ENCODE measurements at regions not wholly inside any gene's neighbourhood (a gene's known extent, or its start where the extent isn't known, plus 50 kb on each side); places are given as distances from the start of the nearest gene placed in this dataset.
"Not testable (repeated sequence)": the region's sequence is repeated elsewhere in the genome, so short reads cannot be mapped to it uniquely, and the experiment has no call there.

GRCh38 chr1:60942896-60943638 is 139.3 kb upstream of the NFIA start:
- Histone ChIP-seq H3K9ac (ENCODE audit: insufficient read depth, low read length, poor library complexity, severe bottlenecking) (no peak overlapping the region), H2AFZ (ENCODE audit: insufficient read depth, low read depth, low read length, poor library complexity, severe bottlenecking) (peak overlapping the region; percentile 23), H3K36me3 (replicated peaks in 1 of 2; ENCODE audit: control insufficient read depth in 1 of 2, insufficient read depth in 2 of 2, low read length in 2 of 2) (no peaks in the 10 kb centered on the region), H3K4me2 (replicated peaks; ENCODE audit: extremely low read depth, low read length, poor library complexity, severe bottlenecking) (peak overlapping the region; percentile 30), H3K27me3 (ENCODE audit: control insufficient read depth in 2 of 2, insufficient read depth in 2 of 2, low read length in 2 of 2) (no peaks in the 10 kb centered on the region), H4K20me1 (ENCODE audit: insufficient read depth, low read length) (no peaks in the 10 kb centered on the region), H3K4me3 (replicated peaks in 1 of 3; ENCODE audit: low read depth in 2 of 3, low read length in 3 of 3) (no peak overlapping the region), H3K79me2 (ENCODE audit: insufficient read depth, low read length) (no peaks in the 10 kb centered on the region), H3K4me1 (ENCODE audit: control insufficient read depth in 1 of 2, insufficient read depth in 2 of 2, low read length in 2 of 2) (peaks cover 5 to 11% of the 10 kb centered on the region in 2 donors), H3K9me3 (replicated peaks in 1 of 2; ENCODE audit: control insufficient read depth in 1 of 2, insufficient read depth in 1 of 2, low read length in 2 of 2) (no peaks in the 10 kb centered on the region), H3K27ac (ENCODE audit: low read depth in 1 of 2, low read length in 2 of 2) (peak overlapping the region in 1 of 2 donors; percentile 43)
- DNase-seq, result peak; percentile 47 to 52 (median 51)
- 63% methylated on average over 4 of the region's 8 CpGs for WGBS (ENCODE audit: insufficient coverage)
- peaks cover 0 to 1% (median under 1%) of the 10 kb centered on the region in 3 donors for H3K27me3 Mint-ChIP-seq (ENCODE audit: low read depth in 3 of 3)
- peak overlapping the region in 1 of 2 donors; percentile 65 for H3K4me3 Mint-ChIP-seq
- peak overlapping the region in 3 of 7 donors; percentile 1 to 70 (median 41) for H3K27ac Mint-ChIP-seq
- H3K36me3 Mint-ChIP-seq, result no peaks in the 10 kb centered on the region
- no peaks in the 10 kb centered on the region for H3K9me3 Mint-ChIP-seq
- intact Hi-C loops (cut with micrococcal nuclease), result no loop called here
- H3K4me1 Mint-ChIP-seq, result peaks cover 12% of the 10 kb centered on the region
- TF ChIP-seq CTCF (IDR thresholded peaks at IDR 0.05), result no peak

GRCh38 chr1:60942291-60942690 is 140.1 kb upstream of the NFIA start:
- Mint-ChIP-seq H3K9me3 (no peaks in the 10 kb centered on the region), H3K4me1 (peaks cover 12% of the 10 kb centered on the region), H3K36me3 (no peaks in the 10 kb centered on the region), H3K4me3 (no peak overlapping the region), H3K27me3 (ENCODE audit: low read depth in 3 of 3) (peaks cover 0 to 2% (median 0%) of the 10 kb centered on the region in 3 donors), H3K27ac (no peak overlapping the region)
- Histone ChIP-seq H3K4me2 (replicated peaks; ENCODE audit: extremely low read depth, low read length, poor library complexity, severe bottlenecking) (no peak overlapping the region), H3K36me3 (replicated peaks in 1 of 2; ENCODE audit: control insufficient read depth in 1 of 2, insufficient read depth in 2 of 2, low read length in 2 of 2) (no peaks in the 10 kb centered on the region), H2AFZ (ENCODE audit: insufficient read depth, low read depth, low read length, poor library complexity, severe bottlenecking) (no peak overlapping the region), H3K79me2 (ENCODE audit: insufficient read depth, low read length) (no peaks in the 10 kb centered on the region), H3K27ac (ENCODE audit: low read depth in 1 of 2, low read length in 2 of 2) (no peak overlapping the region), H3K4me3 (replicated peaks in 1 of 3; ENCODE audit: low read depth in 2 of 3, low read length in 3 of 3) (no peak overlapping the region), H3K9me3 (replicated peaks in 1 of 2; ENCODE audit: control insufficient read depth in 1 of 2, insufficient read depth in 1 of 2, low read length in 2 of 2) (no peaks in the 10 kb centered on the region), H3K27me3 (ENCODE audit: control insufficient read depth in 2 of 2, insufficient read depth in 2 of 2, low read length in 2 of 2) (no peaks in the 10 kb centered on the region), H4K20me1 (ENCODE audit: insufficient read depth, low read length) (no peaks in the 10 kb centered on the region), H3K9ac (ENCODE audit: insufficient read depth, low read length, poor library complexity, severe bottlenecking) (no peak overlapping the region), H3K4me1 (ENCODE audit: control insufficient read depth in 1 of 2, insufficient read depth in 2 of 2, low read length in 2 of 2) (peaks cover 5 to 11% of the 10 kb centered on the region in 2 donors)
- intact Hi-C loops (cut with micrococcal nuclease), result no loop called here
- no peak for TF ChIP-seq CTCF (IDR thresholded peaks at IDR 0.05)
- WGBS (ENCODE audit: insufficient coverage), result 100% methylated on average over 2 of the region's 2 CpGs
- no peak for DNase-seq

DNA sequence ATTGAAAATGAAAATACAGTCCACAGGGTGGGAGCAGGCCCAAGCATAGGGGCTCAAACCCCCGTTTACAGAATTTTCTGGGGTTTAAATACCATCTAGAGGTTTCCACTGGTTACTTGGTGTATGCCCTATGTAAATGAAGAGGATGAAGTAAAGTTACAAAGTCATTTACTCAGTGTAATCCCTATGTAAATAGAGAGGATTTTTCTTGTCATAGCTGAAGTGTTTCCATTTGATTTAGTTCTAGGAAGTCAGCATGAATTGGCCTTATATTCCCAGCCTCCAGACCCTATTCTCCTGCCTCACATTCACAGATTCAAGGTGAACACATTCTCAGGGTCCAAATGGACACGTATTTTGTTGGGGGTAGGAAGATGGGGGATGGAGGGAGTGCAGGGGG is 141.7 kb upstream of the NFIA start:
- H3K9ac ChIP-seq (ENCODE audit: insufficient read depth, low read length, poor library complexity, severe bottlenecking); H3K27ac ChIP-seq (ENCODE audit: low read depth in 1 of 2, low read length in 2 of 2); H3K9me3 ChIP-seq (replicated peaks in 1 of 2; ENCODE audit: control insufficient read depth in 1 of 2, insufficient read depth in 1 of 2, low read length in 2 of 2); H3K27me3 ChIP-seq (ENCODE audit: control insufficient read depth in 2 of 2, insufficient read depth in 2 of 2, low read length in 2 of 2); H3K9me3 Mint-ChIP-seq; H3K36me3 ChIP-seq (replicated peaks in 1 of 2; ENCODE audit: control insufficient read depth in 1 of 2, insufficient read depth in 2 of 2, low read length in 2 of 2); H4K20me1 ChIP-seq (ENCODE audit: insufficient read depth, low read length); H3K27me3 Mint-ChIP-seq (ENCODE audit: low read depth in 3 of 3); H3K4me3 ChIP-seq (replicated peaks in 1 of 3; ENCODE audit: low read depth in 2 of 3, low read length in 3 of 3); H2AFZ ChIP-seq (ENCODE audit: insufficient read depth, low read depth, low read length, poor library complexity, severe bottlenecking); H3K79me2 ChIP-seq (ENCODE audit: insufficient read depth, low read length); H3K36me3 Mint-ChIP-seq; H3K27ac Mint-ChIP-seq; H3K4me2 ChIP-seq (replicated peaks; ENCODE audit: extremely low read depth, low read length, poor library complexity, severe bottlenecking); DNase-seq; H3K4me3 Mint-ChIP-seq; intact Hi-C loops (cut with micrococcal nuclease): not testable (repeated sequence)
- peaks cover 10 to 11% of the 10 kb centered on the region in 2 donors for H3K4me1 ChIP-seq (ENCODE audit: control insufficient read depth in 1 of 2, insufficient read depth in 2 of 2, low read length in 2 of 2)
- 80% methylated on average over 1 of the region's 2 CpGs for WGBS (ENCODE audit: insufficient coverage)
- H3K4me1 Mint-ChIP-seq, result peaks cover 19% of the 10 kb centered on the region
